ENCODE measurements at regions not wholly inside any gene's neighbourhood (a gene's known extent, or its start where the extent isn't known, plus 50 kb on each side); places are given as distances from the start of the nearest gene placed in this dataset.

GRCh38 chr17:73694491-73694890 is 50.2 kb upstream of the SDK2 start:
- DNase-seq (ENCODE audit: low read depth in 1 of 2, low spot score in 2 of 2) = no peak
- Histone ChIP-seq H3K4me1 (replicated peaks) (no peaks in the 10 kb centered on the region), H3K27ac (no peak overlapping the region), H3K4me3 (no peak overlapping the region), H3K27me3 (replicated peaks) (peaks cover 13% of the 10 kb centered on the region), H3K36me3 (no peaks in the 10 kb centered on the region), H3K9me3 (replicated peaks) (peaks cover 3% of the 10 kb centered on the region)

- Histone ChIP-seq H3K9me3 (replicated peaks) (peaks cover 3% of the 10 kb centered on the region), H3K36me3 (no peaks in the 10 kb centered on the region), H3K27me3 (replicated peaks) (peaks cover 14% of the 10 kb centered on the region), H3K27ac (no peak overlapping the region), H3K4me1 (replicated peaks) (no peaks in the 10 kb centered on the region), H3K4me3 (no peak overlapping the region)
- peak in 1 of 2 experiments; percentile 37 for DNase-seq (ENCODE audit: low read depth in 1 of 2, low spot score in 2 of 2)
These were observed 50.9 kb upstream of the SDK2 start for GRCh38 chr17:73695035-73695738.

DNA sequence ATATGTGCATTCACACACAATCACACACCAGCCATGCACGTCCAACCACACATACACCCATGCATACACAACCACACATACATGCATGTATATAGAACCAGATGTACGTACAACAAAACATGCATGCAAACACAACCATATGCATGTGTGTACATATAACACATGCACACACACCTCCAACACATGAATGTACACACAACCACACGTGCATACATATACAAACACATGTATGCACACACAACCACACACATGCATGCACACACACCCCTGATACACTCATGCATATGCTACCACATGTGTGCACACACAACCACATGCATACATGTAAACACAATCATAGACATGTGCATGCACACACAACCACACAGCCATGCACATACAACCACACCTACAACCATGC is 52.0 kb upstream of the SDK2 start:
- no peak for DNase-seq (ENCODE audit: low read depth in 1 of 2, low spot score in 2 of 2)
- no peak overlapping the region for H3K4me3 ChIP-seq
- H3K27me3 ChIP-seq (replicated peaks) = peaks cover 17% of the 10 kb centered on the region
- H3K4me1 ChIP-seq (replicated peaks) = no peaks in the 10 kb centered on the region
- H3K9me3 ChIP-seq (replicated peaks) = peaks cover 3% of the 10 kb centered on the region
- H3K27ac ChIP-seq = no peak overlapping the region
- no peaks in the 10 kb centered on the region for H3K36me3 ChIP-seq

- peaks cover 6% of the 10 kb centered on the region for H3K9me3 ChIP-seq (replicated peaks)
- no peaks in the 10 kb centered on the region for H3K4me1 ChIP-seq (replicated peaks)
- H3K27ac ChIP-seq = no peak overlapping the region
- DNase-seq (ENCODE audit: low read depth in 1 of 2, low spot score in 2 of 2) = peak in 1 of 2 experiments; percentile 40
- no peaks in the 10 kb centered on the region; the same call in 1 of the 2 replicates for H3K36me3 ChIP-seq
- peaks cover 20% of the 10 kb centered on the region for H3K27me3 ChIP-seq (replicated peaks)
- H3K4me3 ChIP-seq = no peak overlapping the region
These were observed 53.6 kb upstream of the SDK2 start for GRCh38 chr17:73697872-73698271.

GRCh38 chr17:73698966-73699365 is 54.7 kb upstream of the SDK2 start:
- no peaks in the 10 kb centered on the region; the same call in 1 of the 2 replicates for H3K36me3 ChIP-seq

DNA sequence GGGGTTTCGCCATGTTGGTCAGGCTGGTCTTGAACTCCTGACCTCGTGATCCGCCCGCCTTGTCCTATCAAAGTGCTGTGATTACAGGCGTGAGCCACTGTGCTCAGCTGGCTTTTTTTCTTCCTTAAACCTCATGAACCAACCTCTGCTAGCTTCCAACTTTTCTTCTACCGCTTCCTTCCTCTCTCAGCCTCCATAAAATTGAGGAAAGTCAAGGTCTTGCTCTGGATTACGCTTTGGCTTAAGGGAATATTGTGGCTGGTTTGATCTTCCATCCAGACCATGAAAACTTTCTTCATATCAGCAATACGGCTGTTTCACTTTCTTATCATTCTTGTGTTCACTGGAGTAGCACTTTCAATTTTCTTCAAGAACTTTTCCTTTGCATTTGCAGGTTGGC is 57.5 kb upstream of the SDK2 start:
- Histone ChIP-seq H3K27me3 (replicated peaks) (peaks cover 26% of the 10 kb centered on the region), H3K4me3 (no peak overlapping the region), H3K36me3 (no peaks in the 10 kb centered on the region; the same call in 1 of the 2 replicates), H3K9me3 (replicated peaks) (peaks cover 2% of the 10 kb centered on the region; the same call in 1 of the 2 replicates), H3K27ac (no peak overlapping the region), H3K4me1 (replicated peaks) (no peaks in the 10 kb centered on the region)
- no peak for DNase-seq (ENCODE audit: low read depth in 1 of 2, low spot score in 2 of 2)

More at GRCh38 chr17:73698966-73699365, 54.7 kb upstream of the SDK2 start:
- Histone ChIP-seq H3K9me3 (replicated peaks) (peaks cover 6% of the 10 kb centered on the region), H3K4me3 (no peak overlapping the region), H3K4me1 (replicated peaks) (no peaks in the 10 kb centered on the region), H3K27ac (no peak overlapping the region), H3K27me3 (replicated peaks) (peaks cover 18% of the 10 kb centered on the region; the same call in 1 of the 2 replicates)
- peak in 1 of 2 experiments; percentile 32 for DNase-seq (ENCODE audit: low read depth in 1 of 2, low spot score in 2 of 2)

GRCh38 chr17:73703192-73703591 is 58.9 kb upstream of the SDK2 start:
- H3K27ac ChIP-seq = no peak overlapping the region
- no peak overlapping the region for H3K4me3 ChIP-seq
- peaks cover 29% of the 10 kb centered on the region for H3K27me3 ChIP-seq (replicated peaks)
- no peaks in the 10 kb centered on the region for H3K4me1 ChIP-seq (replicated peaks)
- DNase-seq (ENCODE audit: low read depth in 1 of 2, low spot score in 2 of 2) = no peak
- H3K36me3 ChIP-seq = no peaks in the 10 kb centered on the region; the same call in 1 of the 2 replicates
- peaks cover 2% of the 10 kb centered on the region; the same call in 1 of the 2 replicates for H3K9me3 ChIP-seq (replicated peaks)

- DNase-seq (ENCODE audit: low read depth in 1 of 2, low spot score in 2 of 2) = no peak
- Histone ChIP-seq H3K27me3 (replicated peaks) (peaks cover 29% of the 10 kb centered on the region), H3K27ac (no peak overlapping the region), H3K4me1 (replicated peaks) (no peaks in the 10 kb centered on the region), H3K9me3 (replicated peaks) (peaks cover 2% of the 10 kb centered on the region; the same call in 1 of the 2 replicates), H3K36me3 (no peaks in the 10 kb centered on the region; the same call in 1 of the 2 replicates), H3K4me3 (no peak overlapping the region)
These were observed 59.7 kb upstream of the SDK2 start for GRCh38 chr17:73703917-73704316.

DNA sequence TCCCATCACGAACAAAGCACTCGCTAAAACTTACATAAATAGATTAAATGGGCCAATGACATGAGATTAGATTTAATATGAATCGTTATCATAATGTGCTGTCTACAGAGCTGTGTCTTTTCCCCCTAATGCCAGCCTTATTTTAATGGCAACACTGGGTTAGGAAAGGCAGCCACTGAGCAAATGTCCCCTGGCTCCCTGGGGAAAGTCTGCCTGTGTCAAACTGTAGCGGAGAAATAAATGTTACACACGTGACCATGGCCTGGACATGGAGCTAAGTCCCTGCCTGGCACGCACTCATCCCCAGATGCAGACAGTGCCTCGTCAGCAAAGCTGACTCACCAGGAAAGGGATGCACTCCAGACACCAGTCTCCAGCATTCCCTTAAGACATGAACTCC is 61.3 kb upstream of the SDK2 start:
- Histone ChIP-seq H3K4me1 (replicated peaks) (no peaks in the 10 kb centered on the region), H3K27ac (no peak overlapping the region), H3K27me3 (replicated peaks) (peaks cover 19% of the 10 kb centered on the region), H3K4me3 (no peak overlapping the region), H3K36me3 (no peaks in the 10 kb centered on the region; the same call in 1 of the 2 replicates), H3K9me3 (replicated peaks) (peaks cover 2% of the 10 kb centered on the region; the same call in 1 of the 2 replicates)
- no peak for DNase-seq (ENCODE audit: low read depth in 1 of 2, low spot score in 2 of 2)

GRCh38 chr17:73706428-73706827 is 62.2 kb upstream of the SDK2 start:
- Histone ChIP-seq H3K4me3 (no peak overlapping the region), H3K27me3 (replicated peaks) (peaks cover 19% of the 10 kb centered on the region), H3K36me3 (no peaks in the 10 kb centered on the region; the same call in 1 of the 2 replicates), H3K9me3 (replicated peaks) (peaks cover 2% of the 10 kb centered on the region; the same call in 1 of the 2 replicates), H3K27ac (no peak overlapping the region), H3K4me1 (replicated peaks) (no peaks in the 10 kb centered on the region)
- DNase-seq (ENCODE audit: low read depth in 1 of 2, low spot score in 2 of 2) = no peak

- no peak for DNase-seq (ENCODE audit: low read depth in 1 of 2, low spot score in 2 of 2)
- Histone ChIP-seq H3K36me3 (no peaks in the 10 kb centered on the region; the same call in 1 of the 2 replicates), H3K4me3 (no peak overlapping the region), H3K27me3 (replicated peaks) (peaks cover 16% of the 10 kb centered on the region), H3K4me1 (replicated peaks) (no peaks in the 10 kb centered on the region), H3K9me3 (replicated peaks) (peaks cover under 1% of the 10 kb centered on the region; the same call in 1 of the 2 replicates), H3K27ac (no peak overlapping the region)
These were observed 62.6 kb upstream of the SDK2 start for GRCh38 chr17:73706858-73707257.

GRCh38 chr17:73707358-73707757 is 63.1 kb upstream of the SDK2 start:
- no peak for DNase-seq (ENCODE audit: low read depth in 1 of 2, low spot score in 2 of 2)
- H3K4me3 ChIP-seq = no peak overlapping the region
- H3K9me3 ChIP-seq (replicated peaks) = no peaks in the 10 kb centered on the region
- H3K27me3 ChIP-seq (replicated peaks) = peaks cover 14% of the 10 kb centered on the region
- no peaks in the 10 kb centered on the region for H3K36me3 ChIP-seq
- no peak overlapping the region for H3K27ac ChIP-seq
- H3K4me1 ChIP-seq (replicated peaks) = no peaks in the 10 kb centered on the region

DNA sequence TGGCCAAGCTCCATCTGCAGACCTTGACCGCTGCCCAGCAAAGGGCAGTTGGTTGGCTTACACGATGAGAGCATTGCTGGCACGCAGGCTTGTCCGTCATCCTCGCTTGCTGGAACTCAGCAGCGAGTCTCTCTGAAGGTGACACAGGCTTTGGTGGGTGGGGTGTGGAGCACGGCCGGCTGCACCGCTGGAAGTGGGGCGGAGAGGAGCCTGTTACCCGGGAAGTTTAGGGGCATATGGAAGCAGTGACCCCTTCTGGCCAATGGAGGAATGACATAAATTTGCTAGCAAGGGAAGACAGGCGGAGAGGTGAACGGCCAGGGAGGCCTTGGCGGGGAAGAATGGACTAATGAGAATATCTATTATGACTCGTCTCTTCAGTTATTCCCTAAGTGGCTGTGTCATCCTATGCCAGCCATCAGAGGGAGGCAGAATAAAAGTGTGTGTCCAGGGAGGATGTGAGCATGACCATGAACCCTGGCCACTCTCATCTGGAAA is 65.9 kb upstream of the SDK2 start:
- Histone ChIP-seq H3K27ac (no peak overlapping the region), H3K4me3 (no peak overlapping the region), H3K27me3 (replicated peaks) (peaks cover 32% of the 10 kb centered on the region), H3K4me1 (replicated peaks) (no peaks in the 10 kb centered on the region), H3K9me3 (replicated peaks) (no peaks in the 10 kb centered on the region; the same call in 1 of the 2 replicates), H3K36me3 (no peaks in the 10 kb centered on the region)
- peak; percentile 45 to 62 for DNase-seq (ENCODE audit: low read depth in 1 of 2, low spot score in 2 of 2)

- Histone ChIP-seq H3K27ac (no peak overlapping the region), H3K9me3 (replicated peaks) (no peaks in the 10 kb centered on the region; the same call in 1 of the 2 replicates), H3K4me3 (no peak overlapping the region), H3K36me3 (no peaks in the 10 kb centered on the region), H3K4me1 (replicated peaks) (no peaks in the 10 kb centered on the region), H3K27me3 (replicated peaks) (peaks cover 33% of the 10 kb centered on the region)
- DNase-seq (ENCODE audit: low read depth in 1 of 2, low spot score in 2 of 2) = no peak
These were observed 66.9 kb upstream of the SDK2 start for GRCh38 chr17:73711184-73711583.
